HepG2 (cell line): ENCODE measurements at regions not wholly inside any gene's neighbourhood (a gene's known extent, or its start where the extent isn't known, plus 50 kb on each side); places are given as distances from the start of the nearest gene placed in this dataset.

Source experiments
- ATAC-seq: fragments of 200-7000 bp; cut with Tn5 transposase; 3 replicates; pipeline ENCODE4 v1.9.1; 2020; ENCODE audit warnings: mild to moderate bottlenecking, moderate library complexity
- BruUV-seq: library from RNA; stranded (reverse); fragments of 400-500 nt; replicated peaks from 2 replicates; lab custom pipeline; 2021; lab: Mats Ljungman, UMichigan
- CTCF ChIA-PET: fragments of 300-600 bp; formaldehyde crosslinking; extraction: SDS; loops from one replicate; lab custom pipeline; 2021; ENCODE audit warnings: low total read pairs, inconsistent platforms, low intra/inter-chr PET ratio; lab: Yijun Ruan, JAX
- POLR2A ChIA-PET: fragments of 350-600 bp; sonication (Branson Sonifier 250); formaldehyde crosslinking; loops from one replicate; lab custom pipeline; 2020; ENCODE audit warnings: antibody characterized with exemption, inconsistent platforms; lab: Yijun Ruan, JAX
- DNase-seq: peaks from one replicate; pipeline ENCODE4 v3.0.0-alpha.2; 2015; ENCODE audit warnings: low spot score
- FAIRE-seq: peaks from 3 replicates; lab custom pipeline; 2011; peaks lifted over from hg19 to GRCh38; lab: Jason Lieb, UNC
- H2AFZ ChIP-seq: one replicate; pipeline ENCODE4 v1.6.1; 2011; ENCODE audit warnings: low read length, inconsistent platforms
- H3K27ac ChIP-seq: fragments of 300-600 bp; 3 replicates; pipeline ENCODE4 v1.8.0; 2011; ENCODE audit warnings: mixed run types, mild to moderate bottlenecking, mixed read lengths, low read length, inconsistent platforms; ENCODE audit not compliant: insufficient read depth; ENCODE audit errors: extremely low read length
- H3K27me3 ChIP-seq, 2 experiments: fragments of 200-600 bp in 1 of 2; 2 replicates in 1 of 2; 3 replicates in 1 of 2; pipeline versions ENCODE4 v1.6.0 to v1.8.0; 2011; ENCODE audit warnings: low read length in 2 of 2, mild to moderate bottlenecking in 2 of 2, moderate library complexity in 2 of 2, inconsistent platforms in 1 of 2; ENCODE audit not compliant: insufficient read depth in 2 of 2, control insufficient read depth in 1 of 2
- H3K36me3 ChIP-seq, 2 experiments: fragments of 200-600 bp in 1 of 2; replicated peaks in 1 of 2; 2 replicates in 1 of 2; 3 replicates in 1 of 2; pipeline versions ENCODE4 v1.5.1 to v1.8.0; 2011; ENCODE audit warnings: low read length in 2 of 2, inconsistent platforms in 1 of 2; ENCODE audit not compliant: insufficient read depth in 2 of 2, control insufficient read depth in 1 of 2
- H3K4me1 ChIP-seq: 2 replicates; pipeline ENCODE4 v1.5.1; 2012; ENCODE audit warnings: low read length, inconsistent platforms; ENCODE audit not compliant: insufficient read depth
- H3K4me2 ChIP-seq: 2 replicates; pipeline ENCODE4 v1.6.0; 2011; ENCODE audit warnings: low read depth, low read length, inconsistent platforms
- H3K4me3 ChIP-seq, 3 experiments: fragments of 200-600 bp in 1 of 3; sonication (generic), shearing (Covaris generic) in 1 of 3; replicated peaks in 1 of 3; 2 replicates each; pipeline ENCODE4 v1.5.1; 2011 to 2016; ENCODE audit warnings: low read length in 3 of 3, inconsistent platforms in 2 of 3, low read depth in 2 of 3, mild to moderate bottlenecking in 2 of 3, control low read depth in 1 of 3, mixed read lengths in 1 of 3; ENCODE audit not compliant: insufficient read depth in 1 of 3
- H3K79me2 ChIP-seq: one replicate; pipeline ENCODE4 v1.6.1; 2011; ENCODE audit warnings: low read length, inconsistent platforms; ENCODE audit not compliant: insufficient read depth
- H3K9ac ChIP-seq: 2 replicates; pipeline ENCODE4 v1.6.0; 2011; ENCODE audit warnings: mild to moderate bottlenecking, low read depth, low read length, inconsistent platforms; ENCODE audit not compliant: insufficient read depth
- H3K9me3 ChIP-seq: 2 replicates; pipeline ENCODE4 v1.5.1; 2012; ENCODE audit warnings: mild to moderate bottlenecking, low read length
- H4K20me1 ChIP-seq: 2 replicates; pipeline ENCODE4 v1.6.0; 2011; ENCODE audit warnings: inconsistent platforms, mild to moderate bottlenecking, low read length, moderate library complexity; ENCODE audit not compliant: insufficient read depth
- ARNT ChIP-seq: fragments of 450-650 bp; IDR thresholded peaks from 2 replicates; pipeline ENCODE4 v1.6.1; 2017
- ATF1 ChIP-seq: IDR thresholded peaks from 2 replicates; pipeline ENCODE4 v1.6.1; 2016; ENCODE audit warnings: mild to moderate bottlenecking, control low read depth
- CENPX ChIP-seq: sonication (generic); formaldehyde crosslinking; IDR thresholded peaks from 2 replicates; pipeline ENCODE4 v1.9.0; 2021; ENCODE audit warnings: mild to moderate bottlenecking, missing genetic modification reagents, moderate library complexity
- CREB3 ChIP-seq: sonication (generic); formaldehyde crosslinking; IDR thresholded peaks from 2 replicates; pipeline ENCODE4 v1.5.0; 2020; ENCODE audit warnings: missing genetic modification reagents
- FIP1L1 ChIP-seq: fragments of 200-400 bp; formaldehyde crosslinking; IDR thresholded peaks from 2 replicates; pipeline ENCODE4 v1.6.1; 2018; ENCODE audit warnings: low read depth, mild to moderate bottlenecking, low read length, moderate library complexity, borderline replicate concordance; ENCODE audit not compliant: insufficient read depth
- GTF3A ChIP-seq: sonication (generic); formaldehyde crosslinking; conservative IDR thresholded peaks from 2 replicates; pipeline ENCODE4 v1.4.0; 2020; ENCODE audit warnings: mild to moderate bottlenecking, missing genetic modification reagents
- MEF2D ChIP-seq: sonication (generic); formaldehyde crosslinking; IDR thresholded peaks from 2 replicates; pipeline ENCODE4 v1.5.1; 2020; ENCODE audit warnings: mild to moderate bottlenecking, missing genetic modification reagents
- NCOA1 ChIP-seq: sonication (generic); formaldehyde crosslinking; IDR thresholded peaks from 2 replicates; pipeline ENCODE4 v1.9.0; 2021; ENCODE audit warnings: missing genetic modification reagents
- STAT5B ChIP-seq: sonication (generic); formaldehyde crosslinking; IDR thresholded peaks from 2 replicates; pipeline ENCODE4 v1.4.0; 2020; ENCODE audit warnings: missing genetic modification reagents
- ZBTB39 ChIP-seq: sonication (generic); formaldehyde crosslinking; IDR thresholded peaks from 2 replicates; pipeline ENCODE4 v1.5.0; 2020; ENCODE audit warnings: missing genetic modification reagents
- ZNF10 ChIP-seq: sonication (generic); formaldehyde crosslinking; IDR thresholded peaks from 2 replicates; pipeline ENCODE4 v1.4.0; 2020; ENCODE audit warnings: mild to moderate bottlenecking, low read depth, missing genetic modification reagents, borderline replicate concordance
- ZNF276 ChIP-seq: sonication (generic); formaldehyde crosslinking; IDR thresholded peaks from 2 replicates; pipeline ENCODE4 v1.4.0; 2020; ENCODE audit warnings: mild to moderate bottlenecking, low read depth, missing genetic modification reagents
- ZNF30 ChIP-seq: sonication (generic); formaldehyde crosslinking; IDR thresholded peaks from 2 replicates; pipeline ENCODE4 v1.5.0; 2020; ENCODE audit warnings: mild to moderate bottlenecking, missing genetic modification reagents
- ZNF350 ChIP-seq: sonication (generic); formaldehyde crosslinking; IDR thresholded peaks from 2 replicates; pipeline ENCODE4 v1.4.0; 2020; ENCODE audit warnings: mild to moderate bottlenecking, low read depth, missing genetic modification reagents, borderline replicate concordance
- WGBS: methylation state at CpG from one replicate; pipeline ENCODE4 v1.1.6; 2017; ENCODE audit warnings: low lambda C conversion rate; 5-methylcytosine and 5-hydroxymethylcytosine counted together
- in situ Hi-C: cut with HindIII; loops from 2 replicates; pipeline ENCODE4 v1.10.0; 2017; ENCODE audit warnings: low pct_unique_long_range_greater_than_20kb; ENCODE audit not compliant: extremely low pct_ligation_motif_present
- intact Hi-C: fragments of 100-400 bp; cut with micrococcal nuclease; formaldehyde crosslinking; loops from one replicate; pipeline ENCODE4 v1.10.0; 2022; ENCODE audit not compliant: unreplicated experiment

GRCh38 chr12:42733911-42734310 lies 144.4 kb upstream of the PRICKLE1 start:
- Histone ChIP-seq H3K4me3 (no peak overlapping the region), H3K27me3 (peaks cover 0 to 3% of the 10 kb centered on the region in 2 experiments; a peak in 1 of 5 replicates), H3K4me2 (no peak overlapping the region), H2AFZ (no peak overlapping the region), H3K9me3 (no peaks in the 10 kb centered on the region), H3K9ac (no peak overlapping the region), H3K27ac (no peak overlapping the region)
- intact Hi-C loops, result no loop called here
- no TSS peak for BruUV-seq
- POLR2A ChIA-PET, result no interaction called here
- DNase-seq, result no peak
- no peak for FAIRE-seq
- in situ Hi-C loops, result no loop called here
- no peak for TF ChIP-seq ZBTB39
- TF ChIP-seq GTF3A (CRISPR knock-in tag), result no peak
- no peak for TF ChIP-seq ARNT
- TF ChIP-seq STAT5B, result no peak
- TF ChIP-seq ZNF350 (CRISPR knock-in tag), result no peak
- TF ChIP-seq CENPX (CRISPR knock-in tag), result no peak
- no peak for TF ChIP-seq NCOA1
- TF ChIP-seq, all 625 proteins: peak for 0
- CTCF ChIA-PET, result no interaction called here
- Histone ChIP-seq H3K36me3 (no peaks in the 10 kb centered on the region), H4K20me1 (no peaks in the 10 kb centered on the region), H3K79me2 (no peaks in the 10 kb centered on the region), H3K4me1 (no peaks in the 10 kb centered on the region)
- no peak for ATAC-seq
- 0% methylated on average over 3 of the region's 3 CpGs for WGBS

- BruUV-seq, result no TSS peak
- H3K27ac ChIP-seq, result no peak overlapping the region
- H3K79me2 ChIP-seq, result no peaks in the 10 kb centered on the region
- WGBS, result under 1% methylated on average over 3 of the region's 3 CpGs
- no peak for ATAC-seq
- in situ Hi-C loops, result no loop called here
- no peak overlapping the region for H3K4me2 ChIP-seq
- TF ChIP-seq ATF1 (CRISPR knock-in tag) (no peak), ZNF276 (CRISPR knock-in tag) (no peak), ZNF30 (no peak), MEF2D (CRISPR knock-in tag) (no peak), CREB3 (no peak), FIP1L1 (no peak), ZNF10 (CRISPR knock-in tag) (no peak)
- TF ChIP-seq, all 625 proteins: peak for 0
- Histone ChIP-seq H3K9me3 (no peaks in the 10 kb centered on the region), H4K20me1 (no peaks in the 10 kb centered on the region), H3K9ac (no peak overlapping the region), H3K27me3 (peaks cover 0 to 3% of the 10 kb centered on the region in 2 experiments; a peak in 1 of 5 replicates), H3K4me3 (no peak overlapping the region), H3K4me1 (no peaks in the 10 kb centered on the region), H2AFZ (no peak overlapping the region), H3K36me3 (no peaks in the 10 kb centered on the region)
- no peak for FAIRE-seq
- CTCF ChIA-PET, result no interaction called here
- POLR2A ChIA-PET, result no interaction called here
- intact Hi-C loops, result no loop called here
- no peak for DNase-seq
Observed at GRCh38 chr12:42732908-42733411, 143.4 kb upstream of the PRICKLE1 start.
